Endodermal cell (in vitro differentiated cells): ENCODE measurements at regions not wholly inside any gene's neighbourhood (a gene's known extent, or its start where the extent isn't known, plus 50 kb on each side); places are given as distances from the start of the nearest gene placed in this dataset.
"Not testable (repeated sequence)": the region's sequence is repeated elsewhere in the genome, so short reads cannot be mapped to it uniquely, and the experiment has no call there.

Source experiments
- DNase-seq: peaks from one replicate; pipeline ENCODE4 v3.0.0-alpha.2; 2017
- H3K27ac ChIP-seq: 2 replicates; pipeline ENCODE4 v1.5.1; 2013; ENCODE audit warnings: mild to moderate bottlenecking, low read depth, low read length, moderate library complexity
- H3K27me3 ChIP-seq: 2 replicates; pipeline ENCODE4 v1.6.1; 2013; ENCODE audit warnings: mild to moderate bottlenecking, low read length, moderate library complexity; ENCODE audit not compliant: insufficient read depth, control insufficient read depth, poor library complexity, severe bottlenecking
- H3K36me3 ChIP-seq: 2 replicates; pipeline ENCODE4 v1.7.0; 2013; ENCODE audit warnings: mild to moderate bottlenecking, low read length, moderate library complexity; ENCODE audit not compliant: control insufficient read depth, insufficient read depth
- H3K4me1 ChIP-seq: one replicate; pipeline ENCODE4 v1.7.0; 2013; ENCODE audit warnings: low read length; ENCODE audit not compliant: control insufficient read depth, insufficient read depth
- H3K4me3 ChIP-seq: 2 replicates; pipeline ENCODE4 v1.5.1; 2013; ENCODE audit warnings: mild to moderate bottlenecking, low read length, moderate library complexity
- H3K9ac ChIP-seq: 2 replicates; pipeline ENCODE4 v1.6.1; 2013; ENCODE audit warnings: mild to moderate bottlenecking, low read length, moderate library complexity; ENCODE audit not compliant: poor library complexity, severe bottlenecking; ENCODE audit errors: extremely low read depth
- H3K9me3 ChIP-seq: 2 replicates; pipeline ENCODE4 v1.6.1; 2013; ENCODE audit warnings: mild to moderate bottlenecking, low read length, moderate library complexity; ENCODE audit not compliant: control insufficient read depth
- H3K27ac Mint-ChIP-seq: 2 replicates; pipeline ENCODE4 v1.8.0; 2020; ENCODE audit warnings: mixed read lengths
- H3K27me3 Mint-ChIP-seq: 2 replicates; pipeline ENCODE4 v1.8.0; 2021; ENCODE audit warnings: mild to moderate bottlenecking, mixed read lengths; ENCODE audit not compliant: insufficient read depth
- H3K36me3 Mint-ChIP-seq: 2 replicates; pipeline ENCODE4 v1.8.0; 2020; ENCODE audit warnings: low read depth, mixed read lengths
- H3K4me1 Mint-ChIP-seq: 2 replicates; pipeline ENCODE4 v1.8.0; 2020; ENCODE audit warnings: mixed read lengths
- H3K4me3 Mint-ChIP-seq: 2 replicates; pipeline ENCODE4 v1.8.0; 2020; ENCODE audit warnings: mild to moderate bottlenecking, moderate library complexity, mixed read lengths
- H3K9me3 Mint-ChIP-seq: 2 replicates; pipeline ENCODE4 v1.8.0; 2020; ENCODE audit warnings: mild to moderate bottlenecking, mixed read lengths
- CTCF ChIP-seq: fragments of 200-600 bp; sonication (generic); conservative IDR thresholded peaks from 2 replicates; pipeline ENCODE4 v1.5.0; 2021; ENCODE audit warnings: antibody characterized with exemption, mild to moderate bottlenecking
- WGBS, 2 experiments: methylation state at CpG; one replicate each; pipeline versions ENCODE4 v1.1.5 to v1.1.7; 2013; ENCODE audit warnings: missing lambda C conversion rate in 2 of 2, mixed read lengths in 1 of 2; ENCODE audit not compliant: insufficient coverage in 1 of 2, insufficient read length in 1 of 2; 5-methylcytosine and 5-hydroxymethylcytosine counted together

DNA sequence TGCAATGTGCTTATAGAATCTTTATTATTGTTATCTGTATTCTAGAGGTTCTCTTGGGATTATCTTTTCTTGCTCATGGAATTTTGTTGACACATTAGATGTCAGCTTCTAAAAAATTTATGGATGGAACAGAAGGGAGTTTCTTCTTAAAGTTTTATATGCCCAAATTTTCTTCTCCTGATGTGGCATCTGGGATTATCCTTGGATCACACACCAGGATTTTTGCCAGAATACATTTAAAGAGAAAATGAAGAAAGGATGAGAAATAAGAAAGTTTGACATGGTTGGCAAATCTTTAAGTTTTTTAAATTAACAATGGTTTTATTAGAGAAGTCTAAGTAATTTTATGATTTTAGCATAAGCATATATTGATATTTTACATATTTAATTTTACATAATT, 706.7 kb upstream of the TMEFF2 start:
- no peak for TF ChIP-seq CTCF
- Histone ChIP-seq H3K9ac (no peak overlapping the region), H3K4me3 (no peak overlapping the region), H3K9me3 (no peaks in the 10 kb centered on the region), H3K36me3 (no peaks in the 10 kb centered on the region), H3K4me1 (no peaks in the 10 kb centered on the region), H3K27me3 (no peaks in the 10 kb centered on the region), H3K27ac (no peak overlapping the region)
- Mint-ChIP-seq H3K36me3 (no peaks in the 10 kb centered on the region), H3K27ac (no peak overlapping the region), H3K9me3 (peaks cover 6% of the 10 kb centered on the region), H3K4me3 (no peak overlapping the region), H3K4me1 (no peaks in the 10 kb centered on the region), H3K27me3 (no peaks in the 10 kb centered on the region)
- no peak for DNase-seq

DNA sequence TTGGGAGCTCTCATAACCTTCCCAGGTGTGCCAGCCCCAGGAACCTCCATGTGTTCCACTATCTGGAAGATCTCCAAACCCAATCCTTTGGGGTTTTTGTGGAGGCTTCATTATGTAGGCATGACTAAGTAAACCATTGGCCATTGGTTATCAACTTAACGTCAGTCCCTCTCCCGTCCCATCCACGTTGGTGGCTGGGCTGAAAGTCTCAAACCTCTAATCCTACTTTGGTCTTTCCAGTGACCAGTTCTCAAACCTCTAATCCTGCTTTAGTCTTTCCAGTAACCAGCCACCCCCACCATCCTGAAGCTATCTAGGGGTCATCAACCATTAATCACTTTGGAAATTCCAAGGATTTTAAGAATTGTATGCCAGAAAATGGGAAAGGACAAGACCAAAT, 704.7 kb upstream of the TMEFF2 start:
- Mint-ChIP-seq H3K27me3 (no peaks in the 10 kb centered on the region), H3K4me1 (no peaks in the 10 kb centered on the region), H3K36me3 (no peaks in the 10 kb centered on the region), H3K27ac (no peak overlapping the region), H3K4me3 (no peak overlapping the region), H3K9me3 (peaks cover under 1% of the 10 kb centered on the region)
- no peaks in the 10 kb centered on the region for H3K4me1 ChIP-seq
- no peak overlapping the region for H3K4me3 ChIP-seq
- H3K36me3 ChIP-seq, result no peaks in the 10 kb centered on the region
- H3K27me3 ChIP-seq, result no peaks in the 10 kb centered on the region
- no peak overlapping the region for H3K27ac ChIP-seq
- WGBS, 2 experiments, result 96 to 100% methylated on average over 3 of the region's 3 CpGs
- DNase-seq, result no peak
- TF ChIP-seq CTCF, result no peak
- H3K9ac ChIP-seq, result no peak overlapping the region
- no peaks in the 10 kb centered on the region for H3K9me3 ChIP-seq

GRCh38 chr2:192893976-192894375, 699.2 kb upstream of the TMEFF2 start:
- not testable (repeated sequence) for H3K9me3 Mint-ChIP-seq, H3K4me3 ChIP-seq, H3K9ac ChIP-seq, DNase-seq, H3K4me1 Mint-ChIP-seq, H3K9me3 ChIP-seq, H3K27me3 ChIP-seq, H3K27ac ChIP-seq, H3K36me3 Mint-ChIP-seq, H3K36me3 ChIP-seq, H3K27ac Mint-ChIP-seq, H3K27me3 Mint-ChIP-seq, H3K4me3 Mint-ChIP-seq, H3K4me1 ChIP-seq
- WGBS, 2 experiments, result 93 to 96% methylated on average over 3 to 29 of the region's 29 CpGs

- Histone ChIP-seq H3K4me1 (no peaks in the 10 kb centered on the region), H3K27ac (no peak overlapping the region), H3K36me3 (no peaks in the 10 kb centered on the region), H3K9ac (no peak overlapping the region), H3K4me3 (no peak overlapping the region), H3K27me3 (no peaks in the 10 kb centered on the region), H3K9me3 (no peaks in the 10 kb centered on the region)
- Mint-ChIP-seq H3K27me3 (no peaks in the 10 kb centered on the region), H3K27ac (no peak overlapping the region), H3K9me3 (no peaks in the 10 kb centered on the region), H3K4me1 (peaks cover 10% of the 10 kb centered on the region), H3K36me3 (no peaks in the 10 kb centered on the region), H3K4me3 (no peak overlapping the region)
- no peak for DNase-seq
- no peak for TF ChIP-seq CTCF
Observed at GRCh38 chr2:192888109-192888508, 693.4 kb upstream of the TMEFF2 start.
